ENCODE measurements at regions not wholly inside any gene's neighbourhood (a gene's known extent, or its start where the extent isn't known, plus 50 kb on each side); places are given as distances from the start of the nearest gene placed in this dataset.

- H3K27ac ChIP-seq (ENCODE audit: low read depth, low read length): no peak overlapping the region
- H3F3A ChIP-seq (ENCODE audit: control insufficient read depth, insufficient read depth): no peaks in the 10 kb centered on the region
- H3K9me3 ChIP-seq (ENCODE audit: control insufficient read depth, insufficient read depth, low read length): no peaks in the 10 kb centered on the region; the same call in 1 of the 2 replicates
- H3K36me3 ChIP-seq (ENCODE audit: control insufficient read depth, low read length): no peaks in the 10 kb centered on the region
- no peaks in the 10 kb centered on the region for H3K79me2 ChIP-seq (ENCODE audit: control insufficient read depth, low read length)
- no peak overlapping the region for H3K4me2 ChIP-seq (ENCODE audit: low read length)
- no peaks in the 10 kb centered on the region for H4K20me1 ChIP-seq (ENCODE audit: control insufficient read depth, insufficient read depth, low read depth, low read length)
- H3K4me3 ChIP-seq (ENCODE audit: low read length): no peak overlapping the region
- H3K27me3 ChIP-seq (ENCODE audit: control insufficient read depth, low read length): no peaks in the 10 kb centered on the region
- H3K4me1 ChIP-seq (ENCODE audit: control insufficient read depth, low read length): no peaks in the 10 kb centered on the region
- no peaks in the 10 kb centered on the region for H3K9me2 ChIP-seq (replicated peaks; ENCODE audit: control insufficient read depth, low read length)
- TF ChIP-seq, protein P1, sequence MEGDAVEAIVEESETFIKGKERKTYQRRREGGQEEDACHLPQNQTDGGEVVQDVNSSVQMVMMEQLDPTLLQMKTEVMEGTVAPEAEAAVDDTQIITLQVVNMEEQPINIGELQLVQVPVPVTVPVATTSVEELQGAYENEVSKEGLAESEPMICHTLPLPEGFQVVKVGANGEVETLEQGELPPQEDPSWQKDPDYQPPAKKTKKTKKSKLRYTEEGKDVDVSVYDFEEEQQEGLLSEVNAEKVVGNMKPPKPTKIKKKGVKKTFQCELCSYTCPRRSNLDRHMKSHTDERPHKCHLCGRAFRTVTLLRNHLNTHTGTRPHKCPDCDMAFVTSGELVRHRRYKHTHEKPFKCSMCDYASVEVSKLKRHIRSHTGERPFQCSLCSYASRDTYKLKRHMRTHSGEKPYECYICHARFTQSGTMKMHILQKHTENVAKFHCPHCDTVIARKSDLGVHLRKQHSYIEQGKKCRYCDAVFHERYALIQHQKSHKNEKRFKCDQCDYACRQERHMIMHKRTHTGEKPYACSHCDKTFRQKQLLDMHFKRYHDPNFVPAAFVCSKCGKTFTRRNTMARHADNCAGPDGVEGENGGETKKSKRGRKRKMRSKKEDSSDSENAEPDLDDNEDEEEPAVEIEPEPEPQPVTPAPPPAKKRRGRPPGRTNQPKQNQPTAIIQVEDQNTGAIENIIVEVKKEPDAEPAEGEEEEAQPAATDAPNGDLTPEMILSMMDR (IDR thresholded peaks at IDR 0.05; ENCODE audit: low read depth, low read length, poor library complexity, severe bottlenecking): no peak
- TF ChIP-seq EZH2phosphoT487 (IDR thresholded peaks at IDR 0.05; ENCODE audit: borderline replicate concordance, low read length): no peak
Observed at GRCh38 chr10:10618139-10618538, 399.5 kb upstream of the CELF2 start.

DNA sequence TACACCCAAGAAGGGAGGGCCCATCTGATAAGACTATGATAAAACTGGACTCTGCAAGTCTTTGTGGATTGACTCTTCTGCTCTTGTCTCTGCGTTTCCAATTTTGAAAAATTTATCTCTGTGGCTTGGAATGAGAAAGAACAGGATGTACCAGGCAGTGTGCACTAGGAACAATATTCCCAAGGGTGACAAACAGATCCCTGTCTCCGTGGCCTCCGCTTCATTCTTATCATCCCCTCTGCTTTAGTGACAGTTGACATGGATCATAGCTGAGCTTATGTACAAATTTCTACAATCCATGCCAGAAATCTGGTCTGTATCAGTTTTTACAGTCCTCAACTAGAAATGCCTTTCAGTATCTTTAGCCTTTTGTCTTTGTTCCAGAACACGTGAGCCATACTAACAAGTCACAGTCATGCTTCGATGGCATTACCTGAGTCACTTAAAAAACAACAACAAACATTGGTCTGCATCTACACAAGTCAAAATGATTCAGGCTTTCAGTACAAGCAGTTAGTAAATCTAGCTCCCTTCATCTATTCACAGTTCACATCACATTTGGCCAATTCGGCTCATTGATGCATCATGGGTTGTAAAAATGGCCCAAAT is 393.6 kb upstream of the CELF2 start:
- Histone ChIP-seq H3K79me2 (ENCODE audit: control insufficient read depth, low read length) (no peaks in the 10 kb centered on the region), H3K36me3 (ENCODE audit: control insufficient read depth, low read length) (no peaks in the 10 kb centered on the region), H3K4me1 (ENCODE audit: control insufficient read depth, low read length) (no peaks in the 10 kb centered on the region), H3K4me3 (ENCODE audit: low read length) (no peak overlapping the region), H3K9me3 (ENCODE audit: control insufficient read depth, insufficient read depth, low read length) (no peaks in the 10 kb centered on the region; the same call in 1 of the 2 replicates), H3K9me2 (replicated peaks; ENCODE audit: control insufficient read depth, low read length) (no peaks in the 10 kb centered on the region), H3K27me3 (ENCODE audit: control insufficient read depth, low read length) (no peaks in the 10 kb centered on the region), H3K27ac (ENCODE audit: low read depth, low read length) (no peak overlapping the region), H4K20me1 (ENCODE audit: control insufficient read depth, insufficient read depth, low read depth, low read length) (no peaks in the 10 kb centered on the region), H3K4me2 (ENCODE audit: low read length) (no peak overlapping the region), H3F3A (ENCODE audit: control insufficient read depth, insufficient read depth) (no peaks in the 10 kb centered on the region)
- TF ChIP-seq, protein P1 (IDR thresholded peaks at IDR 0.05; ENCODE audit: low read depth, low read length, poor library complexity, severe bottlenecking): no peak
- no peak for TF ChIP-seq EZH2phosphoT487 (IDR thresholded peaks at IDR 0.05; ENCODE audit: borderline replicate concordance, low read length)

GRCh38 chr10:10624567-10624962 is 393.1 kb upstream of the CELF2 start:
- Histone ChIP-seq H3F3A (ENCODE audit: control insufficient read depth, insufficient read depth) (no peaks in the 10 kb centered on the region), H3K4me2 (ENCODE audit: low read length) (no peak overlapping the region), H3K36me3 (ENCODE audit: control insufficient read depth, low read length) (no peaks in the 10 kb centered on the region)

More at GRCh38 chr10:10624567-10624962, 393.1 kb upstream of the CELF2 start:
- no peaks in the 10 kb centered on the region; the same call in 1 of the 2 replicates for H3K9me3 ChIP-seq (ENCODE audit: control insufficient read depth, insufficient read depth, low read length)
- no peaks in the 10 kb centered on the region for H3K79me2 ChIP-seq (ENCODE audit: control insufficient read depth, low read length)
- no peak overlapping the region for H3K27ac ChIP-seq (ENCODE audit: low read depth, low read length)
- H3K4me1 ChIP-seq (ENCODE audit: control insufficient read depth, low read length): no peaks in the 10 kb centered on the region
- H4K20me1 ChIP-seq (ENCODE audit: control insufficient read depth, insufficient read depth, low read depth, low read length): no peaks in the 10 kb centered on the region
- TF ChIP-seq EZH2phosphoT487 (IDR thresholded peaks at IDR 0.05; ENCODE audit: borderline replicate concordance, low read length): no peak
- TF ChIP-seq, protein P1 (IDR thresholded peaks at IDR 0.05; ENCODE audit: low read depth, low read length, poor library complexity, severe bottlenecking): no peak
- no peaks in the 10 kb centered on the region for H3K27me3 ChIP-seq (ENCODE audit: control insufficient read depth, low read length)
- H3K4me3 ChIP-seq (ENCODE audit: low read length): no peak overlapping the region
- H3K9me2 ChIP-seq (replicated peaks; ENCODE audit: control insufficient read depth, low read length): no peaks in the 10 kb centered on the region

Data from DOHH2 (cell line).